PFSK-1 (cell line): ENCODE measurements at regions not wholly inside any gene's neighbourhood (a gene's known extent, or its start where the extent isn't known, plus 50 kb on each side); places are given as distances from the start of the nearest gene placed in this dataset.

Experiments
- FOXP2 ChIP-seq: optimal IDR thresholded peaks from 2 replicates; pipeline ENCODE3; 2011; ENCODE audit warnings: borderline replicate concordance, control low read depth, inconsistent platforms; ENCODE audit not compliant: insufficient read depth; ENCODE audit errors: extremely low read length, extremely low read depth
- POLR2AphosphoS5 ChIP-seq: IDR thresholded peaks from 2 replicates; pipeline ENCODE4 v1.6.1; 2012; ENCODE audit warnings: low read depth, mild to moderate bottlenecking, control low read depth, low read length, moderate library complexity
- REST ChIP-seq, 2 experiments: IDR thresholded peaks; 2 replicates each; pipeline versions ENCODE4 v1.6.1 to v1.8.0; 2011 to 2012; ENCODE audit warnings: low read depth in 2 of 2, low read length in 2 of 2, control low read depth in 1 of 2, inconsistent platforms in 1 of 2, mild to moderate bottlenecking in 1 of 2, moderate library complexity in 1 of 2; ENCODE audit not compliant: insufficient read depth in 1 of 2
- SIN3A ChIP-seq: IDR thresholded peaks from 2 replicates; pipeline ENCODE4 v1.6.1; 2012; ENCODE audit warnings: mild to moderate bottlenecking, low read length, moderate library complexity, borderline replicate concordance; ENCODE audit not compliant: insufficient read depth
- TAF1 ChIP-seq: IDR thresholded peaks from 2 replicates; pipeline ENCODE4 v1.6.1; 2012; ENCODE audit warnings: low read length, control low read depth, borderline replicate concordance; ENCODE audit not compliant: insufficient read depth

GRCh38 chr3:72111265-72112205, 326.6 kb upstream of the PROK2 start:
- TF ChIP-seq POLR2AphosphoS5, result no peak
- no peak for TF ChIP-seq FOXP2
- no peak for TF ChIP-seq TAF1
- TF ChIP-seq SIN3A, result no peak
- TF ChIP-seq REST (IDR thresholded peaks at IDR 0.05; ENCODE audit: insufficient read depth in 1 of 2, low read depth in 2 of 2, low read length in 2 of 2), result no peak

- TF ChIP-seq REST (IDR thresholded peaks at IDR 0.05; ENCODE audit: insufficient read depth in 1 of 2, low read depth in 2 of 2, low read length in 2 of 2), result no peak
- TF ChIP-seq TAF1, result no peak
- TF ChIP-seq POLR2AphosphoS5, result no peak
- TF ChIP-seq SIN3A, result no peak
- no peak for TF ChIP-seq FOXP2
Measured at GRCh38 chr3:72109327-72110259, 324.6 kb upstream of the PROK2 start.

GRCh38 chr3:72105306-72105705, 320.4 kb upstream of the PROK2 start:
- TF ChIP-seq POLR2AphosphoS5 (no peak), REST (IDR thresholded peaks at IDR 0.05; ENCODE audit: insufficient read depth in 1 of 2, low read depth in 2 of 2, low read length in 2 of 2) (no peak), FOXP2 (no peak), TAF1 (no peak), SIN3A (no peak)

- TF ChIP-seq REST (IDR thresholded peaks at IDR 0.05; ENCODE audit: insufficient read depth in 1 of 2, low read depth in 2 of 2, low read length in 2 of 2) (no peak), POLR2AphosphoS5 (no peak), TAF1 (no peak), FOXP2 (no peak), SIN3A (no peak)
Measured at GRCh38 chr3:72102112-72102616, 317.2 kb upstream of the PROK2 start.
